Keratinocyte (primary cell): ENCODE measurements at regions not wholly inside any gene's neighbourhood (a gene's known extent, or its start where the extent isn't known, plus 50 kb on each side); places are given as distances from the start of the nearest gene placed in this dataset.

Source experiments
- DNase-seq: peaks from one replicate; pipeline ENCODE4 v3.0.0-alpha.2; 2011; ENCODE audit warnings: low read depth, missing footprints, low spot score
- FAIRE-seq: peaks from 2 replicates; lab custom pipeline; 2011; peaks lifted over from hg19 to GRCh38; lab: Jason Lieb, UNC
- H2AFZ ChIP-seq: 2 replicates; pipeline ENCODE4 v1.6.0; 2012; ENCODE audit warnings: low read length, control low read depth, inconsistent platforms; ENCODE audit not compliant: control insufficient read depth
- H3K27ac ChIP-seq: 2 replicates; pipeline ENCODE4 v1.5.1; 2011; ENCODE audit warnings: low read length; ENCODE audit not compliant: control insufficient read depth, insufficient read depth
- H3K27me3 ChIP-seq: 3 replicates; pipeline ENCODE4 v1.6.0; 2011; ENCODE audit warnings: low read length; ENCODE audit not compliant: control insufficient read depth, insufficient read depth; ENCODE audit errors: extremely low read depth
- H3K36me3 ChIP-seq, 2 experiments: 2 replicates in 1 of 2; 3 replicates in 1 of 2; pipeline ENCODE4 v1.5.1; 2011; ENCODE audit warnings: low read length in 2 of 2, mild to moderate bottlenecking in 1 of 2; ENCODE audit not compliant: control insufficient read depth in 2 of 2, insufficient read depth in 2 of 2; ENCODE audit errors: extremely low read depth in 1 of 2
- H3K4me1 ChIP-seq: 3 replicates; pipeline ENCODE4 v1.5.1; 2011; ENCODE audit warnings: low read length; ENCODE audit not compliant: control insufficient read depth, insufficient read depth; ENCODE audit errors: extremely low read depth
- H3K4me2 ChIP-seq: 3 replicates; pipeline ENCODE4 v1.6.0; 2011; ENCODE audit warnings: low read depth, low read length; ENCODE audit not compliant: control insufficient read depth, insufficient read depth; ENCODE audit errors: extremely low read depth
- H3K4me3 ChIP-seq, 3 experiments: fragments of 200-600 bp in 1 of 3; sonication (generic) in 1 of 3; 2 replicates in 2 of 3; 3 replicates in 1 of 3; pipeline ENCODE4 v1.5.1; 2011 to 2016; ENCODE audit warnings: low read length in 3 of 3, mild to moderate bottlenecking in 3 of 3, control low read depth in 2 of 3, inconsistent platforms in 1 of 3, low read depth in 1 of 3, mixed read lengths in 1 of 3, mixed run types in 1 of 3, moderate library complexity in 1 of 3; ENCODE audit not compliant: control insufficient read depth in 2 of 3, insufficient read depth in 2 of 3; ENCODE audit errors: extremely low read depth in 1 of 3
- H3K79me2 ChIP-seq: 2 replicates; pipeline ENCODE4 v1.6.0; 2012; ENCODE audit warnings: low read length; ENCODE audit not compliant: control insufficient read depth, insufficient read depth
- H3K9ac ChIP-seq: 3 replicates; pipeline ENCODE4 v1.6.0; 2011; ENCODE audit warnings: low read length; ENCODE audit not compliant: control insufficient read depth, insufficient read depth; ENCODE audit errors: extremely low read depth
- H3K9me1 ChIP-seq: 3 replicates; pipeline ENCODE4 v1.6.0; 2011; ENCODE audit warnings: low read length; ENCODE audit not compliant: control insufficient read depth, insufficient read depth; ENCODE audit errors: extremely low read depth
- H3K9me3 ChIP-seq: 2 replicates; pipeline ENCODE4 v1.5.1; 2012; ENCODE audit warnings: low read depth, low read length; ENCODE audit not compliant: control insufficient read depth
- H4K20me1 ChIP-seq: 3 replicates; pipeline ENCODE4 v1.6.0; 2011; ENCODE audit warnings: low read length; ENCODE audit not compliant: control insufficient read depth, insufficient read depth; ENCODE audit errors: extremely low read depth
- CTCF ChIP-seq, 3 experiments: IDR thresholded peaks in 1 of 3; conservative IDR thresholded peaks in 1 of 3; optimal IDR thresholded peaks in 1 of 3; 2 replicates in 2 of 3; 3 replicates in 1 of 3; pipeline versions ENCODE3 to v1.5.1; 2011; ENCODE audit warnings: low read length in 3 of 3, mild to moderate bottlenecking in 3 of 3, moderate library complexity in 2 of 3, control low read depth in 1 of 3, inconsistent platforms in 1 of 3; ENCODE audit not compliant: insufficient read depth in 2 of 3; ENCODE audit errors: extremely low read depth in 1 of 3
- EZH2 ChIP-seq: IDR thresholded peaks from one replicate; pipeline ENCODE4 v1.6.1; 2012; ENCODE audit warnings: inconsistent platforms, mild to moderate bottlenecking, low read length, moderate library complexity
- dilution Hi-C: fragments of 300-500 bp; cut with MboI; formaldehyde crosslinking; loops from one replicate; pipeline ENCODE4 v1.7.0; 2020; ENCODE audit warnings: low sequenced_read_pairs; ENCODE audit not compliant: extremely low pct_ligation_motif_present

- FAIRE-seq (no peak), DNase-seq (no peak)
- Histone ChIP-seq H4K20me1 (no peaks in the 10 kb centered on the region), H3K9me3 (no peaks in the 10 kb centered on the region), H3K79me2 (no peaks in the 10 kb centered on the region), H3K4me3 (no peak overlapping the region), H3K4me1 (no peaks in the 10 kb centered on the region), H3K9ac (no peak overlapping the region), H2AFZ (no peak overlapping the region), H3K27ac (no peak overlapping the region), H3K27me3 (no peaks in the 10 kb centered on the region), H3K36me3 (no peaks in the 10 kb centered on the region), H3K4me2 (no peak overlapping the region), H3K9me1 (no peaks in the 10 kb centered on the region)
- TF ChIP-seq CTCF (optimal IDR thresholded peaks at IDR 0.05 in 1 of 3, IDR thresholded peaks at IDR 0.05 in 1 of 3, conservative IDR thresholded peaks at IDR 0.05 in 1 of 3; ENCODE audit: extremely low read depth in 1 of 3, insufficient read depth in 2 of 3, low read length in 3 of 3) (no peak), EZH2 (no peak)
- dilution Hi-C loops, result no loop called here
Measured at GRCh38 chr2:157196956-157197355, 60.5 kb upstream of the GALNT5 start.

- Histone ChIP-seq H3K27ac (no peak overlapping the region), H3K4me1 (no peaks in the 10 kb centered on the region), H3K79me2 (no peaks in the 10 kb centered on the region), H3K4me2 (no peak overlapping the region), H3K27me3 (no peaks in the 10 kb centered on the region), H4K20me1 (no peaks in the 10 kb centered on the region), H3K9ac (no peak overlapping the region), H3K9me1 (no peaks in the 10 kb centered on the region), H3K36me3 (no peaks in the 10 kb centered on the region), H3K9me3 (no peaks in the 10 kb centered on the region), H2AFZ (no peak overlapping the region), H3K4me3 (no peak overlapping the region)
- dilution Hi-C loops, result no loop called here
- TF ChIP-seq CTCF (optimal IDR thresholded peaks at IDR 0.05 in 1 of 3, IDR thresholded peaks at IDR 0.05 in 1 of 3, conservative IDR thresholded peaks at IDR 0.05 in 1 of 3; ENCODE audit: extremely low read depth in 1 of 3, insufficient read depth in 2 of 3, low read length in 3 of 3) (no peak), EZH2 (no peak)
- DNase-seq, result no peak
- no peak for FAIRE-seq
Measured at GRCh38 chr2:157197848-157198247, 59.7 kb upstream of the GALNT5 start.
